ENCODE measurements at regions not wholly inside any gene's neighbourhood (a gene's known extent, or its start where the extent isn't known, plus 50 kb on each side); places are given as distances from the start of the nearest gene placed in this dataset.
A peak's percentile ranks its signal among the peaks of the same experiment; 100 is the strongest.
"Not testable (repeated sequence)": the region's sequence is repeated elsewhere in the genome, so short reads cannot be mapped to it uniquely, and the experiment has no call there.

- DNase-seq (no peak), ATAC-seq (no peak), FAIRE-seq (no peak)
- Histone ChIP-seq H3K27me3 (no peaks in the 10 kb centered on the region), H3K27ac (no peak overlapping the region), H3K9me3 (no peaks in the 10 kb centered on the region), H3K4me3 (no peak overlapping the region), H3K4me1 (no peaks in the 10 kb centered on the region), H3K36me3 (no peaks in the 10 kb centered on the region)
- TF ChIP-seq CTCF (IDR thresholded peaks at IDR 0.05) = no peak
- intact Hi-C loops (cut with DNase I) = no loop called here
Measured at GRCh38 chr13:65497265-65497664, 1732.9 kb downstream of the PCDH9 start.

- DNase-seq; ATAC-seq; FAIRE-seq; H3K27me3 ChIP-seq; H3K9me3 ChIP-seq; intact Hi-C loops (cut with DNase I); H3K4me3 ChIP-seq; H3K27ac ChIP-seq; H3K36me3 ChIP-seq; H3K4me1 ChIP-seq: not testable (repeated sequence)
- 37 to 68% methylated on average over 1 of the region's 1 CpG for WGBS, 2 donors
Measured at GRCh38 chr13:65490725-65491124, 1739.4 kb downstream of the PCDH9 start.

GRCh38 chr13:65488606-65489005 lies 1741.5 kb downstream of the PCDH9 start:
- intact Hi-C loops (cut with DNase I) = no loop called here

GRCh38 chr13:65479692-65480091 lies 1750.4 kb downstream of the PCDH9 start:
- H3K27ac ChIP-seq = no peak overlapping the region
- WGBS, 2 donors = 34 to 36% methylated on average over 2 of the region's 2 CpGs
- DNase-seq (no peak), FAIRE-seq (no peak), ATAC-seq (no peak)
- no peaks in the 10 kb centered on the region for H3K9me3 ChIP-seq
- H3K27me3 ChIP-seq = no peaks in the 10 kb centered on the region
- H3K4me1 ChIP-seq = no peaks in the 10 kb centered on the region
- intact Hi-C loops (cut with DNase I) = no loop called here
- H3K4me3 ChIP-seq = no peak overlapping the region
- no peak for TF ChIP-seq CTCF (IDR thresholded peaks at IDR 0.05)
- no peaks in the 10 kb centered on the region for H3K36me3 ChIP-seq

More at GRCh38 chr13:65488606-65489005, 1741.5 kb downstream of the PCDH9 start:
- Histone ChIP-seq H3K4me3 (no peak overlapping the region), H3K9me3 (no peaks in the 10 kb centered on the region), H3K27ac (no peak overlapping the region), H3K36me3 (no peaks in the 10 kb centered on the region), H3K4me1 (no peaks in the 10 kb centered on the region), H3K27me3 (no peaks in the 10 kb centered on the region)
- TF ChIP-seq CTCF (IDR thresholded peaks at IDR 0.05) = no peak
- 36 to 43% methylated on average over 3 of the region's 3 CpGs for WGBS, 2 donors
- ATAC-seq = no peak
- no peak for FAIRE-seq
- peak in 1 of 6 donors; percentile 6 for DNase-seq

- Histone ChIP-seq H3K9me3 (no peaks in the 10 kb centered on the region), H3K4me3 (no peak overlapping the region), H3K27me3 (no peaks in the 10 kb centered on the region), H3K36me3 (no peaks in the 10 kb centered on the region), H3K27ac (no peak overlapping the region), H3K4me1 (no peaks in the 10 kb centered on the region)
- DNase-seq = no peak
- WGBS, 2 donors = 76 to 79% methylated on average over 1 of the region's 1 CpG
- intact Hi-C loops (cut with DNase I) = no loop called here
- ATAC-seq = no peak
- no peak for FAIRE-seq
- no peak for TF ChIP-seq CTCF (IDR thresholded peaks at IDR 0.05)
Measured at GRCh38 chr13:65473196-65473595, 1756.9 kb downstream of the PCDH9 start.

GRCh38 chr13:65472336-65472735 lies 1757.8 kb downstream of the PCDH9 start:
- DNase-seq = no peak
- intact Hi-C loops (cut with DNase I) = no loop called here
- 44 to 68% methylated on average over 2 of the region's 2 CpGs for WGBS, 2 donors
- no peak for ATAC-seq
- TF ChIP-seq CTCF (IDR thresholded peaks at IDR 0.05) = no peak
- Histone ChIP-seq H3K4me3 (no peak overlapping the region), H3K27me3 (no peaks in the 10 kb centered on the region), H3K4me1 (no peaks in the 10 kb centered on the region), H3K27ac (no peak overlapping the region), H3K9me3 (no peaks in the 10 kb centered on the region), H3K36me3 (no peaks in the 10 kb centered on the region)
- no peak for FAIRE-seq

Data from pancreas (tissue), 10 donors.